RWPE1 (cell line): ENCODE measurements at regions not wholly inside any gene's neighbourhood (a gene's known extent, or its start where the extent isn't known, plus 50 kb on each side); places are given as distances from the start of the nearest gene placed in this dataset.

Experiments
- CTCF ChIA-PET: fragments of 350-600 bp; sonication (Branson Sonifier 250); formaldehyde crosslinking; extraction: SDS; loops from one replicate; lab custom pipeline; 2021; lab: Yijun Ruan, JAX
- POLR2A ChIA-PET: fragments of 400-600 bp; formaldehyde crosslinking; extraction: SDS; loops from one replicate; lab custom pipeline; 2020; ENCODE audit warnings: antibody characterized with exemption; ENCODE audit not compliant: low non-redundant PET; lab: Yijun Ruan, JAX
- DNase-seq: peaks from one replicate; pipeline ENCODE4 v3.0.0; 2012; ENCODE audit warnings: low spot score
- H3K27ac ChIP-seq: fragments of 450-650 bp; 2 replicates; pipeline ENCODE4 v1.5.1; 2017
- TF ChIP-seq, protein P1 (sequence below): fragments of 450-650 bp; conservative IDR thresholded peaks from 2 replicates; pipeline ENCODE4 v1.5.1; 2017; ENCODE audit warnings: low read depth, mild to moderate bottlenecking

DNA sequence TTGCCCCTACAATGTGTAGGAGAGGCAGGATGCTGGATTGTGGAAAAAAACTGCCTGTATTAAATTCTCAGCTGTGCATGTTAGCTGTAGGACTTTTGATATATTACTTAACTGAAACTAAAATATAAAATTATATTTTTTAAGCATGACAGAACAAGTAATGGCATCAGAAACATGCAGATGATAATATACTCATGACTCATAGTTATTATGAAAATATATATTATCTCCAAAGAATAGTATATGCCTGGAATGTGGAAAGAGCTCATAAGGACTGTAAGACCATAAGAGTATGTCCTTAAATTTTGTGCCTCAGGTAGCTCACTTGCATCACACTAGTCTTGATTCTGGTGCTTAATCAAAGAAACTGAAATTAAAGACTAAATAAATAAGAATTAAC lies 1100.6 kb downstream of the TECRL start:
- no peak overlapping the region for H3K27ac ChIP-seq
- ChIA-PET POLR2A (no interaction called here), CTCF (no interaction called here)
- DNase-seq, result no peak
- TF ChIP-seq, protein P1, sequence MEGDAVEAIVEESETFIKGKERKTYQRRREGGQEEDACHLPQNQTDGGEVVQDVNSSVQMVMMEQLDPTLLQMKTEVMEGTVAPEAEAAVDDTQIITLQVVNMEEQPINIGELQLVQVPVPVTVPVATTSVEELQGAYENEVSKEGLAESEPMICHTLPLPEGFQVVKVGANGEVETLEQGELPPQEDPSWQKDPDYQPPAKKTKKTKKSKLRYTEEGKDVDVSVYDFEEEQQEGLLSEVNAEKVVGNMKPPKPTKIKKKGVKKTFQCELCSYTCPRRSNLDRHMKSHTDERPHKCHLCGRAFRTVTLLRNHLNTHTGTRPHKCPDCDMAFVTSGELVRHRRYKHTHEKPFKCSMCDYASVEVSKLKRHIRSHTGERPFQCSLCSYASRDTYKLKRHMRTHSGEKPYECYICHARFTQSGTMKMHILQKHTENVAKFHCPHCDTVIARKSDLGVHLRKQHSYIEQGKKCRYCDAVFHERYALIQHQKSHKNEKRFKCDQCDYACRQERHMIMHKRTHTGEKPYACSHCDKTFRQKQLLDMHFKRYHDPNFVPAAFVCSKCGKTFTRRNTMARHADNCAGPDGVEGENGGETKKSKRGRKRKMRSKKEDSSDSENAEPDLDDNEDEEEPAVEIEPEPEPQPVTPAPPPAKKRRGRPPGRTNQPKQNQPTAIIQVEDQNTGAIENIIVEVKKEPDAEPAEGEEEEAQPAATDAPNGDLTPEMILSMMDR, result no peak

DNA sequence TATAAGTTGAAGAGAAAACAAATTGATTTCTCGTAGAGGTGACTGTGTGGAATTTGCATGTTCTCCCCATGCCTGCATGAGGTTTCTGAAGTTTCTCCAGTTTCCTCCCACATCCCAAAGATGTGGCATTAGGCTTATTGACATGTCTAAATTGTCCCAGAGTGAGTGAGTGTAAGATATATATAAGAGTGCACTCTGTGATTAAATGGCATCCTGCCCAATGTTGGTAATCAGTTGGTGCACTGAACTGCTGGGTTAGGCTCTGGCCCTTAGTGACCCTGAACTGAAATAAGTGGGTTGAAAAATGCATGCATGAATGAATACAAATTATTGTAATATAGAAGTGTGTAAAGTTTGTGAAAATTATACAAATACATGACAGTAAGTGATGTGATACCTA lies 1106.5 kb downstream of the TECRL start:
- DNase-seq, result no peak
- ChIA-PET POLR2A (no interaction called here), CTCF (no interaction called here)
- TF ChIP-seq, protein P1, result no peak
- no peak overlapping the region for H3K27ac ChIP-seq

DNA sequence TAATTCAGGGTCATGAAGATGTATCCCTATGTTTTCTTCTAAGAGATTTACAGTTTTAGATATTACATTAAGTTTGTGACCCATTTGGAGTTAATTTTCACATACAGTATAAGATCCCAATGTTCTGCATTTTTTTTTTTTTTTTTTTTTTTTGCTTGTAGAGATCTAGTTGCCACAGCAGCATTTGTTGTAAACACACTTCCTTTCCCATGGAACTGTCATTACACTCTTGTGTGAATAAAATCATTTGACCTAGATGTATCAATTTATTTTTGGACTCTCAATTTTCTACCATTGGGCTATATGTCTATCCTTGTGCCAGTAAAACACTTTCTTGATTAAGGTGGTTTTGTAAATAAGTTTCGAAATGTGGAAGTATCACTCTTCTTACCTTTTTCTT lies 1107.2 kb downstream of the TECRL start:
- ChIA-PET CTCF (no interaction called here), POLR2A (no interaction called here)
- no peak for DNase-seq
- H3K27ac ChIP-seq, result no peak overlapping the region
- TF ChIP-seq, protein P1, result no peak

DNA sequence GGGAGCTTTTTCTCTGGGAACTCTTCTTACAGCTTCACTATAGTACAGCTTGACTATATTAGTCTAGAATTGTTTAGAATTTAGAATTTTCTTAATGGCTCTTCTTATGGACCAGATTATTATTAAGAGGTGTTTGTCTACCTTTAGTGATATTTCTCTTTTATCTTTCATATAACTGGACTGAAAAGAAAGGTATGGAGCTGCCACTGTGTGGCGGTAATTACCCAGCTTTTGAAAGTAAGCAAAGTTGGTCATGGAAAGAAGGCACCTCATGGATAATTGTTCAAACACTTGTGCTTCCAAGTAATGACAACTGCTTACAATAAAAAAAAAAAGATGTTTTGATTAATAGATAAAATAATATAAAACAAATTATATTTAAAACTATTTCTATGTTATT lies 1112.5 kb downstream of the TECRL start:
- TF ChIP-seq, protein P1, result no peak
- POLR2A ChIA-PET, result no interaction called here
- no peak for DNase-seq
- H3K27ac ChIP-seq, result no peak overlapping the region
- CTCF ChIA-PET, result interaction anchor here (0.7 kb wide), 1 partner anchor 1288 kb away, joined by 3 read pairs; no protein-coding TSS in a partner anchor

DNA sequence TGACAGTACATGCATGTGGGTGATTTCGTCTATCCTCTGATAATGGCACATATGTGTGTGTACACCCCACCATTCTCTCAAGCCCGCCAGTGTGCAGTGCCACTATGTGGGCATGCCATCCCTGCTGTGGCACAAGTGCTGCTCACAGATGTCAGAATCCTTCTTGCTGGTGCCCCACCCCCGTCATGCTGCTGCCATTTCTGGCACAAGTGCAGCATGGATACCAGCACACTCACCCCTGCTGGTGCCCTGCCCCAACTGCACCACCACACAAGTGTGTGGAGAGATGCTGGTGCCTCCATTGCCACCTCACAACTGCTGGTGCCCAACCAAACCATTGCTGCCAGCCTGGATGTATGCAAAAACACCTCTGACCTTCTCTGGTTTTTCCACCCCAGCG lies 1133.8 kb downstream of the TECRL start:
- TF ChIP-seq, protein P1, result no peak
- DNase-seq, result no peak
- no peak overlapping the region for H3K27ac ChIP-seq
- ChIA-PET POLR2A (no interaction called here), CTCF (no interaction called here)

DNA sequence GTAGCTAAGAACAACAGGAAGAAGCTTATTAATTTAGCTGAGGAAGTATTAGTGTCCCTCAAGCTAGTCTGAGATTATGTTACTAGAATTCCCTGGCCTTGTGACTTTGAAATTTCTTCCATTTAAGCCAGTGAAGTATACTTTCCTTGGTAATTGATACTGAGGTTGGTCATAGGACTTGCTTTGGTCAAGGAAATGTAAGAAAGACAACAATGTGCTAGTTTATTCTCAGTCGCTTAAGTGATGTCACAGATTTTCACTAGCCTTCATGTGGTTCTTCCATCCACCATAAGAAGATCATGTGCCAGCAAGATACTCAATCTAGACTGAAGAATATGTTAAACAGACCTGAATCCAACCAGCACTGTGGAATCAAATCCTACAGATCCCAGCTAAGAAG lies 1140.1 kb downstream of the TECRL start:
- POLR2A ChIA-PET, result no interaction called here
- CTCF ChIA-PET, result no interaction called here
- TF ChIP-seq, protein P1, result no peak
- DNase-seq, result no peak
- no peak overlapping the region for H3K27ac ChIP-seq

DNA sequence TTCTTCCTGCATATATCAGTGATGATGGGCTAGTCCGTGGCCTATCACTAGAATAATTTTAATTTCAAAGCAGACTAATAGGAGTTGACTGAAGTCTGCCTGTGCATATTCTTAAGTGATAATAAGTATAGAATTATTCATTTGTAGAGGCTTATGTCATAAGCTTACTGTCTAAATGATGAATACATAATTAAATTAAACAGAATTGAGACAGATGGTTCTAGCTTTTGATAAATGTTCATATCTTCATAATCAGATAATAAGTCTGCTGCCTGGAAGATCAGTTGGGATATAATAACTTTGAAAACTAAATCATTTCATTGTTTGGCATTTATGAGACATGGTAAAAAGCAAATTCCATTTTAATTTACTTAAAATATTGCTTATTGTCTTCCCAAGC lies 1175.6 kb downstream of the TECRL start:
- ChIA-PET POLR2A (no interaction called here), CTCF (interaction anchor here (0.5 kb wide), 1 partner anchor 1306 kb away, joined by 3 read pairs; no protein-coding TSS in a partner anchor)
- TF ChIP-seq, protein P1, result no peak
- no peak for DNase-seq
- H3K27ac ChIP-seq, result no peak overlapping the region
